ENCODE measurements at regions not wholly inside any gene's neighbourhood (a gene's known extent, or its start where the extent isn't known, plus 50 kb on each side); places are given as distances from the start of the nearest gene placed in this dataset.

GRCh38 chr15:39510001-39510701 lies 70.7 kb upstream of the THBS1 start:
- TF ChIP-seq CTCF (conservative IDR thresholded peaks at IDR 0.05; ENCODE audit: low read length) (no peak), EZH2phosphoT487 (IDR thresholded peaks at IDR 0.05; ENCODE audit: borderline replicate concordance, low read depth, low read length) (no peak)

Measured in OCI-LY7 (cell line).